Epithelial cell of proximal tubule (primary cell): ENCODE measurements at regions not wholly inside any gene's neighbourhood (a gene's known extent, or its start where the extent isn't known, plus 50 kb on each side); places are given as distances from the start of the nearest gene placed in this dataset.

Experiments used
- DNase-seq: peaks from one replicate; pipeline ENCODE4 v3.0.0-alpha.2; 2011; ENCODE audit warnings: low read depth
- H3K4me3 ChIP-seq: 2 replicates; pipeline ENCODE4 v1.5.1; 2011; ENCODE audit warnings: low read depth, mild to moderate bottlenecking, low read length
- TF ChIP-seq, protein P1 (sequence below): conservative IDR thresholded peaks from 2 replicates; pipeline ENCODE4 v1.5.1; 2012; ENCODE audit warnings: low read depth, mild to moderate bottlenecking, low read length

- TF ChIP-seq, protein P1, sequence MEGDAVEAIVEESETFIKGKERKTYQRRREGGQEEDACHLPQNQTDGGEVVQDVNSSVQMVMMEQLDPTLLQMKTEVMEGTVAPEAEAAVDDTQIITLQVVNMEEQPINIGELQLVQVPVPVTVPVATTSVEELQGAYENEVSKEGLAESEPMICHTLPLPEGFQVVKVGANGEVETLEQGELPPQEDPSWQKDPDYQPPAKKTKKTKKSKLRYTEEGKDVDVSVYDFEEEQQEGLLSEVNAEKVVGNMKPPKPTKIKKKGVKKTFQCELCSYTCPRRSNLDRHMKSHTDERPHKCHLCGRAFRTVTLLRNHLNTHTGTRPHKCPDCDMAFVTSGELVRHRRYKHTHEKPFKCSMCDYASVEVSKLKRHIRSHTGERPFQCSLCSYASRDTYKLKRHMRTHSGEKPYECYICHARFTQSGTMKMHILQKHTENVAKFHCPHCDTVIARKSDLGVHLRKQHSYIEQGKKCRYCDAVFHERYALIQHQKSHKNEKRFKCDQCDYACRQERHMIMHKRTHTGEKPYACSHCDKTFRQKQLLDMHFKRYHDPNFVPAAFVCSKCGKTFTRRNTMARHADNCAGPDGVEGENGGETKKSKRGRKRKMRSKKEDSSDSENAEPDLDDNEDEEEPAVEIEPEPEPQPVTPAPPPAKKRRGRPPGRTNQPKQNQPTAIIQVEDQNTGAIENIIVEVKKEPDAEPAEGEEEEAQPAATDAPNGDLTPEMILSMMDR, result no peak
- H3K4me3 ChIP-seq, result no peak overlapping the region
- DNase-seq, result no peak
Observed at GRCh38 chr21:28444557-28444956, 548.1 kb downstream of the LTN1 start.

DNA sequence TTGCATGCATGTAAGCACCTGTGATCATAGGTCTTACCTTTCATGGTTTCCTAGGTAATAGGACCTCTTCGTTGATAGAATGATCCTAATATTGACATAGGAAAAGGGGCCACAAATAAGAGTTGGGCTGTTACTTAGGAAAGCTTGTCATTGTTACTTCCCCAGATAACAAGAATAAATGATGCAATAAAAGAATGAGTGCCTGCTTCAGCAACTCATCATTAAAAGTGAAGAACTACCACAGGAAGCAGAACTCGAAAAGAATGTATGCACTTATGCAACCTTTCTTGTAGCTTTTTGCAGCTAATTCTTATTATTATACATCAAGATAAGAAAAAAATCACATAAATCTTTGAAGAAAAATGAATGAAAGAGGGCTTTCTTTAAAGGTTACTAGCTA lies 548.6 kb downstream of the LTN1 start:
- no peak for DNase-seq
- H3K4me3 ChIP-seq, result no peak overlapping the region
- TF ChIP-seq, protein P1, result no peak

DNA sequence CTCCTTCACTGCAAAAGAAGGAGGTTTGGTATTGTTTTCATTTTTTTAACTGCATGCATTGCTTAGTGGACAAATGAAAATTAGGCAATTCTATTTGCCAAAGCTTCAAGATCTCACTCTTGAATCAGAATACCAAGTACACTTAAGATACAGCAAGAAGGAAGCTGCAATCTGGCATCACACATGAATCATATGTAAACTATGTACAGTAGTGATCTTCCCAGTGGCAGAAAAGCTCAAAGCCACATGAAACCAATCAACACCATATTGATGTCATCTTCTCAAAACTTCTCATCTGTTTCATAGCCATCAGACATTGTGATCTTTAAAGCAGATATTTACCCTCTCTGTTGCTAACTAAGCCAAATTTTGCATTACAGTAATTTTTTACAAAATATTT lies 550.1 kb downstream of the LTN1 start:
- TF ChIP-seq, protein P1, result no peak
- H3K4me3 ChIP-seq, result no peak overlapping the region
- DNase-seq, result no peak

GRCh38 chr21:28442085-28442484 lies 550.6 kb downstream of the LTN1 start:
- TF ChIP-seq, protein P1, result no peak
- DNase-seq, result no peak

DNA sequence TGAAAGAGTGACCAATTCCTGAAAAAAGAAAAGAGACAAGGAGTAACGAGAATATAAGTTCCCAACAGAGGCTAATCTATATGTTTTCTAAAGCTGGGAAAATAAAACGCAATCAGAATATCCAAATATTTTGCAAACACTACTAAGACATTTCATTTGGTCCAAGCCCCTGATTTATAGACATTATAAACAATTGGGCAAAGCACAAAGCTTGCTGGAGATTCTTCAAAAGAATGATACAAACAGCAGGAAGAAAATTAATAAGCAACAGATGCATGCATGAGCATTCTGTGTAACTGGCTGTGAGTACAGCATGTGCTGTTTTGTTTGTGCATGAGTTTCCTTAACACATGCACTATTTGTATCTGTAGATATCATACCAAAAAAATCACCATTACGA lies 552.9 kb downstream of the LTN1 start:
- DNase-seq, result no peak
- no peak overlapping the region for H3K4me3 ChIP-seq
- TF ChIP-seq, protein P1, result no peak

More at GRCh38 chr21:28442085-28442484, 550.6 kb downstream of the LTN1 start:
- no peak overlapping the region for H3K4me3 ChIP-seq

DNA sequence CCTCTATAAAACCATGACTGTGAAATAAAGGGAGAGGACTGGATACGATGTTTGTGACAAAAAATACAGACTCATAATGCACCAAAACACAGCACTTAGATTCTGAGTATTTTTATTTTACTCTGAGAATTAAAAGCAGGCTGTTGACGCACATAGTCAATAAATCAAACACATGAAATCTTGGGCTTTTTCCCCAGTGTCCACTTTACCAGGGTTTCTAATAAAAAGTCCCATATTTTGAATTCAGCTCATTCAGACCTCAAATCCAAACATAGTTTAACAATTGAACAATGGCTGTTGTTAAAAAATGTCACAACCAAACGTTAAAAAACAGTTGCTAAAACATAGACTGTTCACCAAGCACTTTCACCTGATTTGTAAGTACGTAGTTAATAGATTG lies 553.4 kb downstream of the LTN1 start:
- TF ChIP-seq, protein P1, result no peak
- no peak overlapping the region for H3K4me3 ChIP-seq
- no peak for DNase-seq

GRCh38 chr21:28437061-28437460 lies 555.6 kb downstream of the LTN1 start:
- DNase-seq, result no peak
- TF ChIP-seq, protein P1, result no peak
- H3K4me3 ChIP-seq, result no peak overlapping the region
